B cell (primary cell): ENCODE measurements at regions not wholly inside any gene's neighbourhood (a gene's known extent, or its start where the extent isn't known, plus 50 kb on each side); places are given as distances from the start of the nearest gene placed in this dataset.

Source experiments
- ATAC-seq: fragments of 200-7000 bp; cut with Tn5 transposase; one replicate; pipeline ENCODE4 v1.10.0; 2021; ENCODE audit warnings: low read depth, mild to moderate bottlenecking, moderate number of reproducible peaks, moderate library complexity
- CTCF ChIA-PET: fragments of 350-600 bp; sonication (Branson Sonifier 250); formaldehyde crosslinking; loops from one replicate; lab custom pipeline; 2021; ENCODE audit warnings: antibody characterized with exemption, inconsistent platforms; lab: Charles Lee
- POLR2A ChIA-PET: fragments of 350-600 bp; sonication (Branson Sonifier 250); formaldehyde crosslinking; loops from one replicate; lab custom pipeline; 2021; ENCODE audit warnings: antibody characterized with exemption; lab: Charles Lee
- DNase-seq: peaks from one replicate; pipeline ENCODE4 v3.0.0; 2013
- H2AFZ ChIP-seq: 2 replicates; pipeline ENCODE4 v1.6.1; 2012; ENCODE audit warnings: mild to moderate bottlenecking, low read depth, low read length; ENCODE audit not compliant: insufficient read depth, poor library complexity, severe bottlenecking
- H3K27ac ChIP-seq, 2 donors: 1 replicate in 1 of 2; 2 replicates in 1 of 2; pipeline ENCODE4 v1.5.1; 2012 to 2013; ENCODE audit warnings: low read length in 2 of 2, mild to moderate bottlenecking in 2 of 2, moderate library complexity in 1 of 2
- H3K27me3 ChIP-seq, 4 experiments: fragments of 200-600 bp in 1 of 4; sonication (generic) in 1 of 4; replicated peaks in 1 of 4; 1 replicate in 2 of 4; 2 replicates in 2 of 4; pipeline versions ENCODE4 v1.6.1 to v1.7.0; 2013 to 2016; ENCODE audit warnings: low read length in 3 of 4, mild to moderate bottlenecking in 2 of 4, mixed read lengths in 1 of 4, moderate library complexity in 1 of 4; ENCODE audit not compliant: insufficient read depth in 4 of 4, control insufficient read depth in 3 of 4; ENCODE audit errors: control extremely low read depth in 1 of 4
- H3K36me3 ChIP-seq, 2 experiments: replicated peaks in 1 of 2; 1 replicate in 1 of 2; 2 replicates in 1 of 2; pipeline versions ENCODE4 v1.6.1 to v1.7.1; 2013; ENCODE audit warnings: low read length in 1 of 2; ENCODE audit not compliant: insufficient read depth in 2 of 2, control insufficient read depth in 1 of 2; ENCODE audit errors: control extremely low read depth in 1 of 2, extremely low read depth in 1 of 2
- H3K4me1 ChIP-seq, 2 donors: fragments of 200-600 bp in 1 of 2; sonication (generic) in 1 of 2; 1 replicate in 1 of 2; 2 replicates in 1 of 2; pipeline versions ENCODE4 v1.5.1 to v1.6.1; 2013 to 2017; ENCODE audit warnings: low read length in 2 of 2; ENCODE audit not compliant: control insufficient read depth in 2 of 2, insufficient read depth in 2 of 2
- H3K4me2 ChIP-seq: replicated peaks from 2 replicates; pipeline ENCODE3; 2012; ENCODE audit warnings: mild to moderate bottlenecking, low read depth, low read length; ENCODE audit not compliant: poor library complexity, severe bottlenecking
- H3K4me3 ChIP-seq, 5 experiments: fragments of 200-600 bp in 1 of 5; sonication (generic) in 1 of 5; 1 replicate in 3 of 5; 2 replicates in 2 of 5; pipeline versions ENCODE4 v1.5.1 to v1.7.0; 2011 to 2016; ENCODE audit warnings: low read length in 4 of 5, mild to moderate bottlenecking in 4 of 5, low read depth in 2 of 5, control low read depth in 1 of 5, moderate library complexity in 1 of 5; ENCODE audit not compliant: insufficient read depth in 1 of 5; ENCODE audit errors: control extremely low read depth in 1 of 5, extremely low read depth in 1 of 5
- H3K79me2 ChIP-seq: fragments of 200-600 bp; sonication (generic); one replicate; pipeline ENCODE4 v1.6.0; 2016; ENCODE audit warnings: low read length; ENCODE audit not compliant: control insufficient read depth, insufficient read depth
- H3K9ac ChIP-seq: fragments of 200-600 bp; sonication (generic); 2 replicates; pipeline ENCODE4 v1.6.1; 2017; ENCODE audit warnings: mild to moderate bottlenecking, low read length, moderate library complexity
- H3K9me3 ChIP-seq, 3 donors: one replicate each; pipeline versions ENCODE4 v1.6.1 to v1.7.1; 2013; ENCODE audit warnings: low read length in 2 of 3; ENCODE audit not compliant: control insufficient read depth in 2 of 3, insufficient read depth in 1 of 3; ENCODE audit errors: control extremely low read depth in 1 of 3
- H4K20me1 ChIP-seq: 2 replicates; pipeline ENCODE4 v1.6.0; 2012; ENCODE audit warnings: mild to moderate bottlenecking, low read length; ENCODE audit not compliant: insufficient read depth, control insufficient read depth, poor library complexity, severe bottlenecking
- H3K27ac Mint-ChIP-seq: one replicate; pipeline ENCODE4 v1.8.0; 2021; ENCODE audit warnings: mixed read lengths
- H3K27me3 Mint-ChIP-seq: one replicate; pipeline ENCODE4 v1.8.0; 2021; ENCODE audit warnings: mixed read lengths
- H3K4me1 Mint-ChIP-seq: one replicate; pipeline ENCODE4 v1.8.0; 2021; ENCODE audit warnings: mixed read lengths
- H3K4me3 Mint-ChIP-seq: one replicate; pipeline ENCODE4 v1.8.0; 2021; ENCODE audit warnings: mixed read lengths
- H3K9me3 Mint-ChIP-seq: one replicate; pipeline ENCODE4 v1.8.0; 2022; ENCODE audit warnings: mixed read lengths; ENCODE audit not compliant: insufficient read depth
- CTCF ChIP-seq: fragments of 200-600 bp; IDR thresholded peaks from one replicate; pipeline ENCODE4 v1.8.0; 2022; ENCODE audit warnings: antibody characterized with exemption, mild to moderate bottlenecking
- EZH2 ChIP-seq: IDR thresholded peaks from 2 replicates; pipeline ENCODE4 v1.6.1; 2012; ENCODE audit warnings: borderline replicate concordance, low read depth, mild to moderate bottlenecking, moderate library complexity, low read length; ENCODE audit not compliant: insufficient read depth, poor library complexity, severe bottlenecking
- WGBS: methylation state at CpG from one replicate; pipeline ENCODE4 v1.1.5; 2013; ENCODE audit warnings: missing lambda C conversion rate; ENCODE audit not compliant: insufficient coverage; 5-methylcytosine and 5-hydroxymethylcytosine counted together
- intact Hi-C: fragments of 100-400 bp; cut with micrococcal nuclease; formaldehyde crosslinking; loops from one replicate; pipeline ENCODE4 v1.10.0; 2022

GRCh38 chr4:145230726-145231125 is 50.3 kb upstream of the OTUD4 start:
- H3K27me3 Mint-ChIP-seq = peaks cover 8% of the 10 kb centered on the region
- no peak for ATAC-seq
- intact Hi-C loops = no loop called here

More at GRCh38 chr4:145230726-145231125, 50.3 kb upstream of the OTUD4 start:
- no peak overlapping the region for H3K4me2 ChIP-seq
- H3K4me3 ChIP-seq = no peak overlapping the region
- no peak overlapping the region for H3K9ac ChIP-seq
- H3K79me2 ChIP-seq = no peaks in the 10 kb centered on the region
- ChIA-PET POLR2A (no interaction called here), CTCF (interaction anchor here (1.5 kb wide), 1 partner anchor 387 kb away, joined by 8 read pairs; no protein-coding TSS in a partner anchor)
- no peaks in the 10 kb centered on the region for H3K27me3 ChIP-seq
- no peaks in the 10 kb centered on the region for H4K20me1 ChIP-seq
- no peaks in the 10 kb centered on the region for H3K4me1 Mint-ChIP-seq
- H3K9me3 Mint-ChIP-seq = no peaks in the 10 kb centered on the region
- H3K9me3 ChIP-seq = no peaks in the 10 kb centered on the region
- TF ChIP-seq EZH2 = no peak
- no peak for TF ChIP-seq CTCF
- H2AFZ ChIP-seq = no peak overlapping the region
- WGBS = no CpG with 5 or more reads among the region's 2 CpGs
- DNase-seq = no peak
- H3K36me3 ChIP-seq = no peaks in the 10 kb centered on the region
- H3K27ac Mint-ChIP-seq = no peak overlapping the region
- H3K27ac ChIP-seq = no peak overlapping the region
- no peak overlapping the region for H3K4me3 Mint-ChIP-seq
- H3K4me1 ChIP-seq = no peaks in the 10 kb centered on the region
